ENCODE measurements at regions not wholly inside any gene's neighbourhood (a gene's known extent, or its start where the extent isn't known, plus 50 kb on each side); places are given as distances from the start of the nearest gene placed in this dataset.
"Not testable (repeated sequence)": the region's sequence is repeated elsewhere in the genome, so short reads cannot be mapped to it uniquely, and the experiment has no call there.

- no peak for DNase-seq
Measured at GRCh38 chr5:96198356-96199058, 234.5 kb downstream of the PCSK1 start.

- not testable (repeated sequence) for DNase-seq
Measured at GRCh38 chr5:96197767-96198166, 235.3 kb downstream of the PCSK1 start.

GRCh38 chr5:96197347-96197746 is 235.7 kb upstream of the ELL2 start:
- DNase-seq = no peak

GRCh38 chr5:96196890-96197289 is 235.2 kb upstream of the ELL2 start:
- no peak for DNase-seq

GRCh38 chr5:96196407-96196806 is 234.8 kb upstream of the ELL2 start:
- DNase-seq = no peak

GRCh38 chr5:96195123-96195522 is 233.5 kb upstream of the ELL2 start:
- no peak for DNase-seq

GRCh38 chr5:96194593-96194992 is 232.9 kb upstream of the ELL2 start:
- DNase-seq = no peak

GRCh38 chr5:96193946-96194345 is 232.3 kb upstream of the ELL2 start:
- DNase-seq = no peak

- no peak for DNase-seq
Measured at GRCh38 chr5:96189987-96190386, 228.3 kb upstream of the ELL2 start.

- no peak for DNase-seq
Measured at GRCh38 chr5:96189028-96189826, 227.6 kb upstream of the ELL2 start.

- no peak for DNase-seq
Measured at GRCh38 chr5:96187309-96188027, 225.8 kb upstream of the ELL2 start.

- not testable (repeated sequence) for DNase-seq
Measured at GRCh38 chr5:96184510-96184909, 222.9 kb upstream of the ELL2 start.

GRCh38 chr5:96180684-96181435 is 219.2 kb upstream of the ELL2 start:
- DNase-seq = no peak

GRCh38 chr5:96177303-96177869 is 215.7 kb upstream of the ELL2 start:
- DNase-seq = no peak

- DNase-seq = no peak
Measured at GRCh38 chr5:96176022-96176421, 214.4 kb upstream of the ELL2 start.

GRCh38 chr5:96175090-96175489 is 213.4 kb upstream of the ELL2 start:
- no peak for DNase-seq

GRCh38 chr5:96173366-96173765 is 211.7 kb upstream of the ELL2 start:
- no peak for DNase-seq

GRCh38 chr5:96172436-96172835 is 210.8 kb upstream of the ELL2 start:
- no peak for DNase-seq

GRCh38 chr5:96171973-96172372 is 210.3 kb upstream of the ELL2 start:
- not testable (repeated sequence) for DNase-seq

GRCh38 chr5:96170481-96171125 is 209.0 kb upstream of the ELL2 start:
- DNase-seq = not testable (repeated sequence)

GRCh38 chr5:96168833-96169232 is 207.2 kb upstream of the ELL2 start:
- not testable (repeated sequence) for DNase-seq

GRCh38 chr5:96159043-96159442 is 197.4 kb upstream of the ELL2 start:
- no peak for DNase-seq
